ENCODE measurements at regions not wholly inside any gene's neighbourhood (a gene's known extent, or its start where the extent isn't known, plus 50 kb on each side); places are given as distances from the start of the nearest gene placed in this dataset.

DNA sequence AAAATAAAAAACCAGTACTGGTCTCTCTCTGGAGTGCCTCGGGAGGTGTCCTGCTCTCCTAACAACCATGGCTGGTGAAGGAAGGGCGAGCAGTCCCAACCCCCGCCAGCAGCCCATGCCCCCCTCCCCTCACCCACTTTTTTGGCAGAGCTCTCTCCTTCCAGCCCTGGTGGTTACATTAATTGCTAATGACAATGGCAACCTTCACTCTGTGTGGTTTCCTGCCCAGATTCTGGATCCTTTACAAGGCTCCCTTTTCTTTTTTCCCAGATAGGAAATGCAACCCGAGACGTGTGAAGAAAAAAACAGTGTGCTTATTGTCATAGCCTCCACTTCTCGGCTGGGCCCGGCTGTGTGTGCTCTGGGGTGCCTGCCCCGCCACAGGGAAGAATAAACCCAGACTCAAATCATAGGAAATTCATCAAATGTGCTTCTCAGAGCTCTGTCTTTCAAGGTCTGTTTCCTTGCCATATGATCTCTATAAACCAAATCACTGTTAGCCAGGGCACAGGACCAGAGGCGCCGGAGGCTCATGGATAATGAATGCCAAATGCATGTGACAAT lies 513.0 kb downstream of the SOX6 start:
- TF ChIP-seq, protein P1, sequence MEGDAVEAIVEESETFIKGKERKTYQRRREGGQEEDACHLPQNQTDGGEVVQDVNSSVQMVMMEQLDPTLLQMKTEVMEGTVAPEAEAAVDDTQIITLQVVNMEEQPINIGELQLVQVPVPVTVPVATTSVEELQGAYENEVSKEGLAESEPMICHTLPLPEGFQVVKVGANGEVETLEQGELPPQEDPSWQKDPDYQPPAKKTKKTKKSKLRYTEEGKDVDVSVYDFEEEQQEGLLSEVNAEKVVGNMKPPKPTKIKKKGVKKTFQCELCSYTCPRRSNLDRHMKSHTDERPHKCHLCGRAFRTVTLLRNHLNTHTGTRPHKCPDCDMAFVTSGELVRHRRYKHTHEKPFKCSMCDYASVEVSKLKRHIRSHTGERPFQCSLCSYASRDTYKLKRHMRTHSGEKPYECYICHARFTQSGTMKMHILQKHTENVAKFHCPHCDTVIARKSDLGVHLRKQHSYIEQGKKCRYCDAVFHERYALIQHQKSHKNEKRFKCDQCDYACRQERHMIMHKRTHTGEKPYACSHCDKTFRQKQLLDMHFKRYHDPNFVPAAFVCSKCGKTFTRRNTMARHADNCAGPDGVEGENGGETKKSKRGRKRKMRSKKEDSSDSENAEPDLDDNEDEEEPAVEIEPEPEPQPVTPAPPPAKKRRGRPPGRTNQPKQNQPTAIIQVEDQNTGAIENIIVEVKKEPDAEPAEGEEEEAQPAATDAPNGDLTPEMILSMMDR (IDR thresholded peaks at IDR 0.05) = no peak
- TF ChIP-seq POLR2AphosphoS5 (IDR thresholded peaks at IDR 0.05) = no peak
- TF ChIP-seq POLR2A (IDR thresholded peaks at IDR 0.05) = no peak
